Hematopoietic multipotent progenitor cell treated with erythropoietin and hydrocortisone succinate and interleukin-3 and kit ligand, for 4 days (in vitro differentiated cells): ENCODE measurements at regions not wholly inside any gene's neighbourhood (a gene's known extent, or its start where the extent isn't known, plus 50 kb on each side); places are given as distances from the start of the nearest gene placed in this dataset.
"Not testable (repeated sequence)": the region's sequence is repeated elsewhere in the genome, so short reads cannot be mapped to it uniquely, and the experiment has no call there.

Source experiments
- DNase-seq: peaks from one replicate; pipeline ENCODE4 v3.0.0-alpha.2; 2015

DNA sequence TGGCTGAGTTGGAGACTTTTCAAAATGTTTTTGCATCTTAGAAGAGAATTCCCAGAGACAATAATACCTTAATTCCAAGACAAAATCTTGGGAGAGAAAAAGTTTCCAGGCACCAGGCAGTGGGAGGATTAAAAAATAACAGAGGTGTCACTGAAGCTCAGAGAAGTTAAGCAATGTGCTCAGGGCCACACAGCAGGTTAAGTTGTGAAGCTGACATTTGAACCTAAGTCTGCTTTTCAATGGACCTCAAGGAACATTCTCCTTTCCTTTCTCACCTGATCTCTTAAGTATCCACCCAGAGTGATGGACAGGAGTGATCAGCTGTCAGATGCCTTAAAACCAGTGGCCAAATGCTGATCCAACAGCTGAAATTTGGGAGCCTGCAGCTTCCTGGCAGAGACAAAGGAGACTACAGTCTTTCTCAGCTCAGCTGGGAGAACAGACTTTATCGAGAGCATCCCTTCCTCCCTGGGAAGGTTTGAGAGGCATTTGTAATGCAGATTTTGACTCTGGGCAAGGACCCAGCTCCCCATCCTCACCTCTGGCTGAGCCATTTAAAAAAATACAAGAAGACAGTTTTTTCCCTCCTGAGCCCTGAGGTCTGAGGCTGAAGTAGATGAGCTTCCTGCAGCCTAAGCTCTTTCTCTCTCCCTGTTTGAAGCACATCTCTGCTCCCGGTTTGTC lies 174.9 kb upstream of the RPH3A start:
- DNase-seq: no peak

DNA sequence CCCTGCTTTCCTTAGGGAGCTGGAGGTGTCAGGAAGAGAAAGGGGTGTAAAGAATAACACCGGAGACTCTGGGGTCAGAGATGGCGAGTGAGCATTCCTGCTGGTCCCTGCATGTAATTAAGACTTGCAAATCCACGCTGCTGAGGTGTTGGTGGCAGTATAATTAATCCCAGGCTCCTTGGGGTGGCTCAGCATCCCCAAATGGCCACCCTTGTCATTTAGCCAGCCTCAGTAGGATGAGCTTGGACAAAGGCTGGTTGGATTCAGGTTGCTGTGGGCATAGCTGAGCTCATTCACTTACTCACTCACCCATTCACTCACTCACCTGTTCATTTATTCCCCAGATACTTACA lies 174.4 kb upstream of the RPH3A start:
- no peak for DNase-seq

DNA sequence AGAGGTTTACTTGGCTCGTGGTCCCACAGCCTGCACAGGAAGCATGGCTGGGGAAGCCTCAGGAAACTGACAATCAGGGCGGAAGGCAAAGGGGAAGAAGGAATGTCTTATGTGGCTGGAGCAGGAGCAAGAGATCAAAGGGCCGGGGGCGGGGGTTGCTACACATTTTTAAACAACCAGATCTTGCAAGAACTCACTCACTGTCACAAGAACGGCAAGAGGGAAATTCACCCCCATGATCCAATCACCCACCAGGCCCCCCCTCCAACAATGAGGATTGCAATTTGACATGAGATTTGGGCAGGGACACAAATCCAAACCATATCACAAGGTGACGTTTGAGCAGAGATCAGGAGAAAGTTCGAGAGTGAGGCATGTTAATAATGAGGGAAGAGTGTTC lies 163.7 kb upstream of the RPH3A start:
- no peak for DNase-seq

DNA sequence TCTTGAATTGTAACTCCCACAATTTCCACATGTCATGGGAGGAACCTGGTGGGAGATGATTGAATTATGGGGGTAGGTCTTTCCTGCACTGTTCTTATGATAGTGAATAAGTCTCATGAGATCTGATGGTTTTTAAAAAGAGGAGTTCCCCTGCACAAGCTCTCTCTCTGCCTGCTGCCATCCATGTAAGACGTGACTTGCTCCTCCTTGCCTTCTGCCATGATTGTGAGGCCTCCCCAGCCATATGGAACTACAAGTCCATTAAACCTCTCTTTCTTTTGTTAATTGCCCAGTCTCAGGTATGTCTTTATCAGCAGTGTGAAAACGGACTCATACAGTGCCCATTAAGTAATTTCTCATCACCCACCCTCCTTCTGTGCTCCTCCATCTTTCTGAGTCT lies 159.6 kb upstream of the RPH3A start:
- not testable (repeated sequence) for DNase-seq

DNA sequence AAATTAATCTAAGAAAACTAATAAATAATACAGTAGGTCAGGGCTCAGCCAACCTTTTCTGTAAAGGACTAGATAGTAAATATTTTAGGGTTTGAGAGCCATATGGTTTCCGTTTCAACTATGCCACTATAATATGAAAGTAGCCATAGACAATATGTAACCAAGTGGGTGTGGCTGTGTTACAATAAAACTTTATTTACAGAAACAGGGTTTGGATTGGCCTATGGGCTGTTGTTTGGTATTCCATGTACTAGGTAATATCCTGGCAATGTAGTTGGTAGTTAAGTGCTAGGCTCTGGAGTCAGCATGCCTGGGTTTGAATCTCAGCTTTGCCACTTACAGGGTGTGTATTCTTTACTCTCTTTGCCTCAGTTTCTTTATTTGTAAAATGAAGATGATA lies 156.5 kb upstream of the RPH3A start:
- no peak for DNase-seq

DNA sequence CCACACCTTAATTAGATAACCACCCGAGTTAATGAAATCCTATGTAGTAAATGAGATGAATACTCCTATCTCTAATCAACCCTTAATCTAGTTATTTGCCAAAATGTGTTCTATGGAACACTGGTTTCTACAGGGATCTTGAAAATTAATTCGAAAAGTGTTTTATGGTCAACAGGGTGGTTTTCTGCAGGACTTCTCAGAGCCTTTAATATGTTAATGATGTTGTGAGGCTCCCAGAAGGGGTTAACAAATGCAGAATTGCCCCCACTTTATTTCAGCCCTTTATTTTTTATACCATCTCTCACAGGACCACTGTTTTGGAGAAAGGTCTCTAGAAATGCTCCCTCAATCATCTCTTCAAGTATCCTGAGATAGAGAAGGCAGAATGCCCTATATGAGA lies 153.1 kb upstream of the RPH3A start:
- DNase-seq: no peak

DNA sequence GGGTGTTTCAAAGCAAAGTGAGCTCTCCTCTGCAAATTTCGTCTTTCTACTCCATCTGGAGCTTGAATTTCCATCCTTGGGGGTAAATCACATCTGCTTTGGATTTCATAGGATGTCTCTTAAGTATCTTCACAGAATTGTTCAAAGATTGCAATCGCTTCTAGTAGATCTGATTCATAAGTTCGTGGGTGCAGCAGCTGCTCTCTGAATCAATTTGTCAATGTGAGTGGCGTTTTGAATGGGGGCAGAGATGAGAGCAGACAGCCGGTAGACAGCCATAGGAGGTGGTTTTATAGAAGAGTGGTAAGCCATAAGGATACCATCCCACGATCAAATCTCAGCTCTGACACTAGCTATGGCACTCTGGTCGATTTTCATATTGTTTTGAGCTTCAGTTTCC lies 146.0 kb upstream of the RPH3A start:
- DNase-seq: no peak

DNA sequence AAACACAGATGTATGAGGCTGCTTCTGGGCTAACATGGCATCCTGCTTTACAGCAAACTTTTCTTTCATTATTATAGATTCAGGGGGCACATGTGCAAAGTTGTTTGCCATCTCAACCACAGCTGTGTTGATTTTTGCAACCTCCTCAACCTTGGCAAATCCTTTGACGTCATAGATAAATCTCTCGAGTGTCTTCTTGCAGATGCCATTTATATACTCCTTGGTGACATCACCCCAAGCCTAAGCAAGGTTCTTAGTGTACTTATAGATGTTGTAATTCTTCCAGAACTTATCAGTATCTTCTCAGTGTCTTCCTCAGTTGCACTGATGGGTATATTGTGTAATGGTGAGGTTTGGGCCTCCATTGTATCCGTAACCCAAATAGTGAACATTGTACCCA lies 135.4 kb upstream of the RPH3A start:
- DNase-seq: no peak

DNA sequence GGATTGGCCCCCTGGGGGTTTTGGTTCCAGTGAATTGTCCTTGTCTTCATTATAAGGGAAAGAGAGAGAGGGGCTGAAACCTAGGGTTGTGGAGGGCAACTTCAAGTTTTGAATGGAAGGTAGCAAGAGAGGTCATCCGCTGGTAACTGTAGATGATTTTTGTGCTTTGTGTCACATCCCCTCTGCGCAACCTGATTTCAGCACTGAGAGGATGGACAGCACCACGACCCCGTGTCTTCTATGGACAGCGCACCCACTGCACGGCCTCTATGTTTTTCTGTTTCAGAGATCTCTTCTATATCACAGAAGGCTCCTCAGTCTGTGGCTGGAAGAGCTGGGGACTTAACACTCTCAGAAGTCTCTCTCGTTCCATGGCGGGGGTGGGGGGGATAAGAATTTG lies 127.0 kb upstream of the RPH3A start:
- peak; percentile 63 for DNase-seq

DNA sequence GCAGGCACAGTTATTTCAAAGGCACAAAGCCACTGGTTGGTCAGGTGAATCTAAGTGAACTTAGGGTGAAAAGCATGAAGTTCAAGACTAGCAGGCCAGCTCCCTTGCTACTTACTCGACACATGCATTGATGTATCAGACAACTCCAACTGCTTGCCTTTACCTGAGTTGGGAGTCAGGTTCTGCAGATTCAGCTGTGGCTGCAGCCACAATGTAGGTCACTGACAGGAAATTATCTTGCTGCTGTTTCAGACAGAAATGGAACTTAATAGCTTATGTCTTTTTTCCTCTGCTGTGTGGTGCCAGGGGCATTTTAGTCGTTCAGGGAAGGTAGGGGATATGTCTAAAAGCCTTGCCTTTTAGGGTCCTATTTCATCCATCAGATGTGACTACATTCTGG lies 125.6 kb upstream of the RPH3A start:
- DNase-seq: no peak

DNA sequence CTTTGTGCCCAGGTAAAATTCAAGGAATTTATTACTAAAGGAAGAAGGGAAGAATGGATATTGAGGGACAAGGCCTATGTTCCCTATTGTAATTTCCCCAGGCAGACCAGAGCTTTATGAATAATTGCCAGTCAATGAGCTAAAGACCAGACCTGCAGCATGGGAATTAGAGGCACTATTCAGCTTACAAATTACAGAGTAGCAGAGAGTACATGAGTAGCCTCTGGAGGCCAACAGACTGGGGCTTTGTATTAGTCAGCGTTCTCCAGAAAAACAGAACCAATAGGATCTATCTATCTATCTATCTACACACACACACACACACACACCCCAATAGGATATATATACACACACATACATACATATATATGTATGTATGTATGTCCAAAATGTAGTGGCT lies 120.0 kb upstream of the RPH3A start:
- no peak for DNase-seq

DNA sequence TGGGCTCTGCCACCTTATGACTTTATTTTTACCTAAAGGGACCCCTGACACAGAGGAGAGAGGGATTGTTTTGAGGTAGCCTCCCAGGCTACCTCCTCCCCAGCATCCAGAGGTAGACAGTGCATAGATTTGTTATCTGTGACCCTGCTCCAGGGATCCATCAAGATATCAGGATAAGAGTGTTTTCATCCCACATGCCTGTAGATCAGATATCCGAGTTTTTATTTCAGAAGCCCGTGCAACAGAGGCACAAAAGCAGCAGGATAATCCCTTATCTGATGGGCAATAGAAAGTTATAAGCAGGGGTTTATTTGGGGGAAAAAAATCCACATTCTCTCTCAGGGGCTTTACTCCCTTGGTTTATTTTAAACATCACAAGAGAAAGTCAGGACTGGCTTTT lies 117.0 kb upstream of the RPH3A start:
- DNase-seq: no peak

DNA sequence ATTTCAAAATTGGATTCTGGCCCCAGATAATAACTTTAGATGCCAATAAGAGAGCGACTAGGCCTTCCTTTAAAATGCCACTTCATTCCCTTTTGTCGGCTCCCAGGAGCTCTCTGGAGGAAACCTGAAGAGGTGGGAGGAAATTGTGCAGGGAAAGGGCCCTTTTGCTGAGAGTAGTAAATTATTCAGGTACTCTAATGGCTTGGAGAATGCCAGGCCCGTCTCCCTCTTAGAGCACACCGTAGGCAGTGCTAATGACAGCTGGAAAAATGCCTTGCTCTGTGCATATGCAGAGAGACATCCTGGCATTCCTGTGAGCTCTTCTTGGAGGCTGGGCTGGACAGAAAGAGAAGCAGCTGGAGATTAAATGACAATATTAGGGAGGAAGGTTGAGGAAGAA lies 115.0 kb upstream of the RPH3A start:
- no peak for DNase-seq

DNA sequence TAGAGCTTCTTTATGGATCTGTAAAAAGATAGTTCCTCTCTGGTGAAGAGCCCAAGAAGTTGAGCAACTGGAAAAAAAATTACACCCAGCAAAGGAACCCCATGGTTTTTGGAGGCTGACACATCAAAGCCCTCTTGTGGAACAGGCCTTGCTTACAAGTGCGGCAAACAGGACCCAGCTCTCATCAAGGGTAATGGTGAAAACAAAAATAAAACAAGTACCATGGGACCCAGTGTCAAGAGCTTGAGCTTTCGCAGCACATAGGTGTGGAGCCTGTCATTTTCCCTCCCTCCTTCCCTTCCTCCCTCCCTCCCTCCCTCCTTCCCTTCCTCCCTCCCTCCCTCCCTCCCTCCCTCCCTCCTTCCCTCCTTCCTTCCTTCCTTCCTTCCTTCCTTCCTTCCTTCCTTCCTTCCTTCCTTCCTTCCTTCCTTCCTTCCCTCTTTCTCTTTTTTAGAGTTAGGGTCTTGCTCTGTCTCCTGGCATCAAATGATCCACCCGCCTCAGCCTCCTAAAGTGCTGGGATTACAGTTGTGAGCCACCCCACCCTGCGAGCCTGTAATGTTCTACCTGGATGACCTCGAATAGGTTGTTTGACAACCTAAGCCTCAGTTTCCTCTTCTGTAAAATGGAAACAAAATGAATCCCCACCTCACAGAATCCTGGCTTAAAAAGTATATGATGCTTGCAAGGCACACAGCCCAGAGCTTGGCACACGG lies 114.3 kb upstream of the RPH3A start:
- no peak for DNase-seq

DNA sequence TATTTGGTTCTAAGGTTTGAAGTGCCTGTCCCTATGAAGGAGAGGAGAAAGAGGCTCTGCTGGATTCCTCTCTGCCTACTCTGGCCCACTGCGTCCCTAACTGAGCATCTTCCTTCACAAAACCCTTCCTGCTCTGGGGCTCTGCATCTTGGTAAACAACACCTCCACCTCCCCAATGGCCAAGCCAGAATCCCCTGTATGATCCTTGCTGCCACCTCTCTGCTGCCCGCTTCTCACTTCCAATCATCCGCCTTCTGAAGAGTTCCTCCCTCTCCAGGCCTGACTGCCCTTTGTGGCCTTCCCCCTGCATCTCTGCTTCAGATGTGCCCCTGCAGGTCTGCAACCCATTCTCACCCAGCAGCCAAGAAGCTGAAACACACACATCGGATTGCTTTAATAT lies 110.6 kb upstream of the RPH3A start:
- no peak for DNase-seq

DNA sequence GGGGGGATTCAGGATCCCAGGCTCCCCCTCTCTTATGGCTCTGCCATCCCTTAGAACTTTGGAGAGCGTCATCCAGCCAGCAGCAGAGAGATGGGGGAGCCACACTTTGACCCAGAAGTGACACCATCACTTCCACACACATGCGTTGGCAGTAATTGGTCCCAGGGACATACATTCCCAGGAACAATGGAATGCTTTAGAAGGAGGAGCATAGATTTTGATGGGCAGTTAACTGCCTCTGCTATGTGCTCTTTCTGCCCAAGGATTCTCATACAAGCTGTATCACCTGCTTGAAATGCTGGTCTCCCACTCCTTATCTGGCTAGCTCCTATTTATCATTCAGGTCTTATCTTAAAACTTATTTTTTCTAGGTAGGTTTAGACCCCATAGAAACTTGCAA lies 109.0 kb upstream of the RPH3A start:
- DNase-seq: no peak

DNA sequence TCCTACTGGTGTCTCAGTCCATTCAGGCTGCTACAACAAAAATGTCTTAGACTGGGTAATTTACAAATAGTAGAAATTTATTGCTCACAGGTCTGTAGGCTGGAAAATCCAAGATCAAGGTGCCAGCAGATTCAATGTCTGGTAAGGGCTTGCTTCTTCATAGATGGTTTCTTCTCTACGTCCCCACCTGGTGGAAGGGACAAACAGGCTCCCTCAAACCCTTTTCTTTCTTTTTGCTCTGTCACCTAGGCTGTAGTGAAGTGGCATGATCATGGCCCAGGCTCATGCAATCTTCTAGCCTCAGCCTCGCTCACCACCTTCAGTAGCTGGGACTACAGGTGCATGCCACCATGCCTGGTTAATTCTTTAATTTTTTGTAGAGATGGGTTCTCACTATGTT lies 106.8 kb upstream of the RPH3A start:
- peak; percentile 40 for DNase-seq

DNA sequence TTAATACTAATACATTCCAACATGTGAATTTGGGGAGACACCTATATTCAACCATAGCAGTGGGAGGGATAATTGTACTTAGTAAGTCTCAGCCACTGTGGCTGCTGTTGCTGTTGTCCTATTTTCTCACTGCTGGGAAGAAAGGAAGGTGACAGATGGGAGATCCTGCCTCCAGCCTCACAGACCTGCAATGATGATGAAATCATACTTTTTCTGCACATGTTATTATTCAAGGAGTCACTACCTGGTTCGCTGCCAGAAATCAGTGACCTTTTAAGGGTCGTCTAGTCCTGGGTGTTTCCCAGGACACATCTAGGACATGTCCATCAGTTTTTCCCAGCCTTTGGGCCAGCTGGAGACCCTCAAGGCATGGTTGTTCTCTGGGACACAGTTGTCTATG lies 106.2 kb upstream of the RPH3A start:
- no peak for DNase-seq

DNA sequence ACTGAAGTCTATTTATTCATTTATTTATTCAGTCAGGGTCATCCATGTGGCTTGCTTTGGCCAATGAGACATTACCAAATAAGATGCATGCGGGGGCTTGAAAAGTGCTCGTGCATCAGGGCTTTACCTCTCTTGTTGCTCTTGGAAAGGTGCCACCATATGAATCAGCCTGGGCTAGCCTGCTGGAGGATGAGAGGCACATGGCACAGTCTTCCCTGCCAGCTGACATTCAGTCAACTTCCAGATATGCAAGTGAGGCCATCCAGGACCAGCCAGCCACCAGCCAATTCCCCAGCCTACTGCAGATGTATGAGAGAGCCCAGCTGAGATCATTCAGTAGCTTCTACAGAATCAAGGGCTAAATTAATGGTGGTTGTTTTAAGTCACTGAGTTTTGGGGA lies 105.2 kb upstream of the RPH3A start:
- DNase-seq: no peak

DNA sequence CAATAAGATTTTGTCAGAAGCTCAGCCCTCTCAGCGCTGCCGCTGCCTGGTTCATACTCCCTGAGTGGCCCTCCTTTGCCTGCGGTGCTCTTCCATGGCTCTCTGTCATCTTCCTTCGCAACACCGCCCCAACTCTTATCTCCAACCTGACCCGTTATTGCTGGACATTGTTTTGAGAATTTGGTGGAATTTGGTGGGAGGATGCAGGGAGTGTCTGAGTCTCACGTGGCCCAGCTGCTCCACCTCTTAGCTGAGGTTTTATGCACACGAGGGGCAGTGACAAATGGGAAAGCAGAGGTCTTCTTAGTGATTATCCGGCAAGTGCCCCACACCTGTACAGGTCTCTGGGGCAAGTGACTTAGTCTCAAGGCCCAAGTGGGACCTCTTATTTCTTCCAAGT lies 97.5 kb upstream of the RPH3A start:
- no peak for DNase-seq

DNA sequence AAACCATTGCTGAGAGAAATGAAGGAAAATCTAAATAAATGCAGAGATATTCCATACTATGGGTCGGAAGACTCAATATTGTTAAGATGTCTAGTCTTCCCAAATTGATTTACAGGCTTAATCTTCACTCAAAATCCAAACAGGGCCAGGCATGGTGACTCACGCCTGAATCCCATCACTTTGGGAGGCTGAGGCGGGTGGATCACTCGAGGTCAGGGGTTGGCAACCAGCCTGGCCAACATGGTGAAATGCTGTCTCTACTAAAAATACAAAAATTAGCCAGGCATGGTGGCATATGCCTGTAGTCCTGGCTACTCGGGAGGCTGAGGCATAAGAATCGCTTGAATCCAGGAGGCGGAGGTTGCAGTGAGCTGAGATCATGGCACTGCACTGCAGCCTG lies 94.1 kb upstream of the RPH3A start:
- not testable (repeated sequence) for DNase-seq

DNA sequence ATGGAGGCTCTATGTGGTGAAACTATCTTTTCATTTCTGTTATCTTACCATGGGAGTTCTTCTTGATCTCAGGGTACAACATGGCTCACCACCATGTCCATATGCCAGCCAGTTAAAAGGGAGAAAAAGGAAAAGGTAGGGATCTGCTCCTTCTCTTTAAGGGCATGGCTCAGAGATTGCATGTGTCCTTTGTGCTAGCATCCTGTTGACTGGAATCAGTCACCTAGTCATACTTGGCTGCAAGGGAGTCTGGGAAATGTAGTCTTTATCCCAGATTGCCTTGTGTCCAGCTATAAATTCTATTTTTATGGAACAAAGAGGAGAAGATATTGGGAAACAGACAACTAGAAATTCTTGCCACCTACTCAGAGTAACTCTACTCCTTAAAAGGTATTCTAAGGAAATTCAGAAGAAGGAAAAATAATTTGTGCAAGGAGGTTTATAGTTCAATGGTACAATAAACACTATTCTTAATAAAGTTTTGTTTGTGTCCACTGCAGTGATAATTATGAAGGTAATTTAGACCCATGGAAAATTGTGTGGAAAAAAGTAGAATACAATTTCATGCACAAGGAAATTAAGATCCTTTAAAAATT lies 86.4 kb upstream of the RPH3A start:
- no peak for DNase-seq

DNA sequence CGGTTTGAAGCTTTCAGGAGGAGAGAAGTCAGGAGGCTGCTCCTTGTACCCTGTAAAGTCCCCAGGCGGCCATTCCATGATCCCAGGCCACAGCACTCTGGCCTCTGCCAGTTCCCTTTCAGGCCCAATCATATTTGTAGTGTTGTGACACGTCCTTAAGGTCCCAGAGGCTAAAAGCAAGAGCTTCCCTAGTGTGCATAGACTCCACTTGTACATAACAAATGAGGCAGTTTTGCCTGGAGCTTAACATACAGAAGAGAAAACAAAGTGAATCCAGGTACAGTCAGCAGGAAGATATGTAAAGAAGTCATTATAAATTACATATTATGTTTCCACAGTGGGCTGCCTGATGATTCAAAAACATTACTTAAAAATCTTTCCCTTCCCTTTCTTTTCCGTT lies 81.1 kb upstream of the RPH3A start:
- no peak for DNase-seq

DNA sequence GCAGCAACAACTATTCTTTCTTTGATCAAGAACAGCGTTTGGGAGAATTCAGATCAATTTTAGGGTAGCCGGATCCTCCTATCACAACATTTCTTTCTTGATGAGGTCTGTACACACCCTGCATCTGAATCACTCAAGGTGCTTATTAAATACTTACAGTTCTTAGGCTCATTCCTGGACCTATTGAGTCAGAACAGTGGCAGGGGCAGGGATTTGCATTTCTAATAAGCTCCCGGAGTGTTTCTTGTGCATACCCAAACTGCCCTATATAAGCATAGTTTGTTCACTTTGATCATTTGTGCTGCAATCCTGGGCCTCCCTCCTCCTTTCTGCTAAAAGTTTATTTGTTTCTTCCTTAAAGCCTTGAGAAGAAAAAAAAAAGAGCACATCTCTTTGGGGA lies 80.5 kb upstream of the RPH3A start:
- DNase-seq: no peak

DNA sequence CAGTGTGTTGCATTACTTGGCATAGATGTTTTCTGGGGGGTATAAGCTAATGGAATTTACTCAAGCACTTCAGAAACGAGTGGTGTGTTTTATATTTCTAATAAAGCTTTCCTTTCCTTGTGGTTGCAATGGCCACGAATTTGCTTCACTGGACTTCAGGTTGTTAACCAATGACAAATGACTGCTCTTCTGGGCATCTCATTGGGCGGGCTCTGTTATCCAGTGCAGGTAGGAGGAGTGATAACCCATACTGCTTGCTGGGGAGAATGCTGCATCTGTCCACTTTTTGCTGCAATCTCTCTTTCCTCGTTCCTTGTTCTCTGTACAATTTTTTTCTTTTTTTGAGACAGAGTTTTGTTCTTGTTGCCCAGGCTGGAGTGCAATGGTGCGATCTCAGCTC lies 80.0 kb upstream of the RPH3A start:
- no peak for DNase-seq
